ENCODE measurements at regions not wholly inside any gene's neighbourhood (a gene's known extent, or its start where the extent isn't known, plus 50 kb on each side); places are given as distances from the start of the nearest gene placed in this dataset.

DNA sequence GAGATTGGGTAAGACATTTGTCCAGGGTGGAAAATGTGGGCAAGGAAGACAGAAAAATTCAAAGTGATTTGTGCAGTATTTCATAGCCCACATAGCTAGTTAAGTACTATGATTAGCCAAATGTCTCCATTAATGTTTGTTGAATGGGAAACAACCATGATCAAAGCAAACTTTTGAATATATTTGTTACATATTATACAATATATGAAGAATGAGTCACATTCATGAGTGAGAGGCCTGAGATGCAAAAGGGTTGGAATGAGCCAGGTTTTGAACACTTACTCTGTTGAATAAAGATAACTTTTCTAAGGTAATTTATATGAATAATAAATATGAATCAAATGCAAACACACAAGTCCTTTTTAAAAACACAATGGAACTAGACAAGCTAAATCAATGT, 984.5 kb upstream of the CDH2 start:
- Histone ChIP-seq H3K9me3 (ENCODE audit: control extremely low read depth in 1 of 3, control insufficient read depth in 2 of 3, insufficient read depth in 1 of 3, low read length in 2 of 3) (no peaks in the 10 kb centered on the region), H3K27me3 (replicated peaks in 1 of 4; ENCODE audit: control extremely low read depth in 1 of 4, control insufficient read depth in 3 of 4, insufficient read depth in 4 of 4, low read length in 3 of 4) (no peaks in the 10 kb centered on the region), H3K4me2 (replicated peaks; ENCODE audit: low read depth, low read length, poor library complexity, severe bottlenecking) (no peak overlapping the region), H3K4me1 (ENCODE audit: control insufficient read depth in 2 of 2, insufficient read depth in 2 of 2, low read length in 2 of 2) (no peaks in the 10 kb centered on the region), H4K20me1 (ENCODE audit: control insufficient read depth, insufficient read depth, low read length, poor library complexity, severe bottlenecking) (no peaks in the 10 kb centered on the region), H3K4me3 (ENCODE audit: control extremely low read depth in 1 of 5, extremely low read depth in 1 of 5, insufficient read depth in 1 of 5, low read depth in 2 of 5, low read length in 4 of 5) (no peak overlapping the region), H3K27ac (ENCODE audit: low read length in 2 of 2) (no peak overlapping the region), H3K79me2 (ENCODE audit: control insufficient read depth, insufficient read depth, low read length) (no peaks in the 10 kb centered on the region), H3K9ac (ENCODE audit: low read length) (no peak overlapping the region), H3K36me3 (replicated peaks in 1 of 2; ENCODE audit: control extremely low read depth in 1 of 2, control insufficient read depth in 1 of 2, extremely low read depth in 1 of 2, insufficient read depth in 2 of 2, low read length in 1 of 2) (no peaks in the 10 kb centered on the region), H2AFZ (ENCODE audit: insufficient read depth, low read depth, low read length, poor library complexity, severe bottlenecking) (no peak overlapping the region)
- no peak for TF ChIP-seq EZH2 (IDR thresholded peaks at IDR 0.05; ENCODE audit: borderline replicate concordance, insufficient read depth, low read depth, low read length, poor library complexity, severe bottlenecking)
- TF ChIP-seq, protein P1, sequence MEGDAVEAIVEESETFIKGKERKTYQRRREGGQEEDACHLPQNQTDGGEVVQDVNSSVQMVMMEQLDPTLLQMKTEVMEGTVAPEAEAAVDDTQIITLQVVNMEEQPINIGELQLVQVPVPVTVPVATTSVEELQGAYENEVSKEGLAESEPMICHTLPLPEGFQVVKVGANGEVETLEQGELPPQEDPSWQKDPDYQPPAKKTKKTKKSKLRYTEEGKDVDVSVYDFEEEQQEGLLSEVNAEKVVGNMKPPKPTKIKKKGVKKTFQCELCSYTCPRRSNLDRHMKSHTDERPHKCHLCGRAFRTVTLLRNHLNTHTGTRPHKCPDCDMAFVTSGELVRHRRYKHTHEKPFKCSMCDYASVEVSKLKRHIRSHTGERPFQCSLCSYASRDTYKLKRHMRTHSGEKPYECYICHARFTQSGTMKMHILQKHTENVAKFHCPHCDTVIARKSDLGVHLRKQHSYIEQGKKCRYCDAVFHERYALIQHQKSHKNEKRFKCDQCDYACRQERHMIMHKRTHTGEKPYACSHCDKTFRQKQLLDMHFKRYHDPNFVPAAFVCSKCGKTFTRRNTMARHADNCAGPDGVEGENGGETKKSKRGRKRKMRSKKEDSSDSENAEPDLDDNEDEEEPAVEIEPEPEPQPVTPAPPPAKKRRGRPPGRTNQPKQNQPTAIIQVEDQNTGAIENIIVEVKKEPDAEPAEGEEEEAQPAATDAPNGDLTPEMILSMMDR (IDR thresholded peaks at IDR 0.05): no peak
- H3K4me3 Mint-ChIP-seq: no peak overlapping the region
- ATAC-seq (ENCODE audit: low read depth): no peak
- no peaks in the 10 kb centered on the region for H3K4me1 Mint-ChIP-seq
- peaks cover 11% of the 10 kb centered on the region for H3K9me3 Mint-ChIP-seq (ENCODE audit: insufficient read depth)
- intact Hi-C loops (cut with micrococcal nuclease): no loop called here
- ChIA-PET POLR2A (no interaction called here), CTCF (no interaction called here)
- DNase-seq: no peak
- no peak overlapping the region for H3K27ac Mint-ChIP-seq
- H3K27me3 Mint-ChIP-seq: no peaks in the 10 kb centered on the region

DNA sequence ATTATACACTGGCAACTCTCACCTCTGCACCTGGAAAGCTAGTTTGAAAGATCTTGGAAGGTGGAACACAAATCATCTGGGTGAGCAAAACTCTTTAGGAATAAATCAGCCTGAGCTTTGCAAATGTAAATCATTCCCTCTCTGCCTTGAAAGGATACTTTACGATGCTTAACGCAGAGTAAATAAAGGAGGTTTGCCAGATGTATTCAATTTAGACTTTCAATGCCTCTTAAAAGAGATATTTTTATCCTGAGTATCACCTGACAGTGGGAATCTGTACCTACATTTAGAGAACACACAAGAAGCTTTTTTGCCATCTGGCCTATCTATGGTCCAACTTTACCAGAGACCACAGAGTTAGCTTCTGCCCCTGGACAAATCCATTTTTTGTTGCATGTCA, 983.2 kb upstream of the CDH2 start:
- Mint-ChIP-seq H3K27ac (no peak overlapping the region), H3K27me3 (no peaks in the 10 kb centered on the region), H3K4me3 (no peak overlapping the region), H3K4me1 (no peaks in the 10 kb centered on the region), H3K9me3 (ENCODE audit: insufficient read depth) (peaks cover 8% of the 10 kb centered on the region)
- no peak for TF ChIP-seq EZH2 (IDR thresholded peaks at IDR 0.05; ENCODE audit: borderline replicate concordance, insufficient read depth, low read depth, low read length, poor library complexity, severe bottlenecking)
- TF ChIP-seq, protein P1 (IDR thresholded peaks at IDR 0.05): no peak
- Histone ChIP-seq H3K4me2 (replicated peaks; ENCODE audit: low read depth, low read length, poor library complexity, severe bottlenecking) (no peak overlapping the region), H3K4me3 (ENCODE audit: control extremely low read depth in 1 of 5, extremely low read depth in 1 of 5, insufficient read depth in 1 of 5, low read depth in 2 of 5, low read length in 4 of 5) (no peak overlapping the region), H3K9me3 (ENCODE audit: control extremely low read depth in 1 of 3, control insufficient read depth in 2 of 3, insufficient read depth in 1 of 3, low read length in 2 of 3) (no peaks in the 10 kb centered on the region), H3K4me1 (ENCODE audit: control insufficient read depth in 2 of 2, insufficient read depth in 2 of 2, low read length in 2 of 2) (no peaks in the 10 kb centered on the region), H3K9ac (ENCODE audit: low read length) (no peak overlapping the region), H3K27ac (ENCODE audit: low read length in 2 of 2) (no peak overlapping the region), H4K20me1 (ENCODE audit: control insufficient read depth, insufficient read depth, low read length, poor library complexity, severe bottlenecking) (no peaks in the 10 kb centered on the region), H3K36me3 (replicated peaks in 1 of 2; ENCODE audit: control extremely low read depth in 1 of 2, control insufficient read depth in 1 of 2, extremely low read depth in 1 of 2, insufficient read depth in 2 of 2, low read length in 1 of 2) (no peaks in the 10 kb centered on the region), H3K79me2 (ENCODE audit: control insufficient read depth, insufficient read depth, low read length) (no peaks in the 10 kb centered on the region), H2AFZ (ENCODE audit: insufficient read depth, low read depth, low read length, poor library complexity, severe bottlenecking) (no peak overlapping the region), H3K27me3 (replicated peaks in 1 of 4; ENCODE audit: control extremely low read depth in 1 of 4, control insufficient read depth in 3 of 4, insufficient read depth in 4 of 4, low read length in 3 of 4) (no peaks in the 10 kb centered on the region)
- ATAC-seq (ENCODE audit: low read depth): no peak
- CTCF ChIA-PET: no interaction called here
- POLR2A ChIA-PET: no interaction called here
- DNase-seq: no peak
- intact Hi-C loops (cut with micrococcal nuclease): no loop called here
- WGBS (ENCODE audit: insufficient coverage): no CpG with 5 or more reads among the region's 2 CpGs

Measured in B cell (primary cell).